Limb (tissue), 2 donors: ENCODE measurements at regions not wholly inside any gene's neighbourhood (a gene's known extent, or its start where the extent isn't known, plus 50 kb on each side); places are given as distances from the start of the nearest gene placed in this dataset.
"Not testable (repeated sequence)": the region's sequence is repeated elsewhere in the genome, so short reads cannot be mapped to it uniquely, and the experiment has no call there.

ENCODE experiments used
- DNase-seq, 2 donors: peaks; one replicate each; pipeline ENCODE4 v3.0.0-alpha.2; 2016; ENCODE audit errors: extremely low spot score in 2 of 2

DNA sequence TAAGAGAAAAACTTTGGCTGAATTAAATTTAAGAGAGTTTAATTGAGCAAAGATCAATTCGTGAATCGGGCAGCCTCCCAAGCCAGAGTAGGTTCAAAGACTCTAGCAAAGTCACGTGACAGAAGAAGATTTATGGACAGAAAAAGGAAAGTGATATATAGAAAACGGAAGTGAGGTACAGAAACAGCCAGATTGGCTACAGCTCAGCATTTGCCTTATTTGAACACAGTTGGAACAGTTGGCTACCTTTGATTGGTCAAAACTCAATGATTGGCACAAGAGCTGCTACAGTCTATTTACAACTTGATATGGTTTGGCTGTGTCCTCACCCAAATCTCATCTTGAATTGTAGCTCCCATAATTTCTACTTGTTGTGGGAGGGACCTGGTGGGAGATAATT lies 102.6 kb downstream of the PLG start:
- DNase-seq = no peak

DNA sequence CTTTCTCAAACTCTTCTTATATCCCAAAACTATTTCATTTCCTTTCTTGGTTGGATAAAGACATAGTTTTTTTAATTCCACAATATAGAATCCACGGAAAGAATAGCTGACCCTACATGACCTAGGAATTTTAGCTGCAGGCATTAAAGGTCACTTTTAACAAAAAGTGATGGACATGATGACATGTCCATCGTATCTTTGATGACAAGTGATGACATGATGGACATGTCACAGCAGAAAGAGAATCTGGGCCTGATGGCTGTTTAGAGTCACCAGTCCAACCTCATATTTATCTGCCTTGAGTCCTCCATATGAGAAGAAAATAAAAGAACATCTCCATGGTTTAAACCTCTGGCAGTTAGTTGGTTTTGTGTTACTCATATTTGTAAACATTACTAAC lies 106.2 kb downstream of the PLG start:
- no peak for DNase-seq

DNA sequence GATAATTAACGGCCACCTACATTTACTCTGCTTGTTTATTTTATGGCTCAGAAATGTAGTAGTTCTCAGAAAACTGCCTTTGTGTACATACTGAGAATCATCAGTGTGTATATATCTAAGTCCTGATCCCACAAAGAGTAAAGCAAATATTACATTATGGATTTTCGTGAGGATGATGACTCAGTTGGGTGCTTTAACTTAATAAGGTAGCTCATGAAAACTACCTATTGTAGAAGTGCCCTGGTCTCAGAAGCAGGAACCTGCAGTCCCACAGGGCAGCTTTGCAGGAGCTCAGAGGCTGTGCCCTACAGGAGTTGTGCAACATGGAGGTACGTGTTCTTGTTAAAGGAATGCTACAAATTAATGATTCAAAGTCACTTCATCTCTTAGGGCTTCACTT lies 108.2 kb downstream of the PLG start:
- no peak for DNase-seq

DNA sequence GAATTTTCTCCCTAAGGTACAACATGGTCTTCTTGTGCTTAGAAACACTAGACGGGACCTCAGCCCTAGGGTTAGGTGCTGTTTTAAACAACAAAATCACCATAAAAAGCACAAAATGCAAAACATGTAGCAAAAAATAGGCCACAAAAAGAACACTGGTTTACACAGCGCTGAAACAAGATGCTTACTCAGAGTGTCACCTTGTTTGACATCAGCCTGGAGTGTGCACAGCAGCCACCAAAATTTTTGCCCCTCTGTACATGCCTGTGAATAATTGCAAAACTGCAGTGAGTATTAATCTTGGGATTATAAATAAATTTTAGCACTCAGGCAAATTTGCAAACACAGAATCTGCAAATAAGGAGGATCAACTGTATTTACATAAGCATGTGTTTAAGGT lies 110.1 kb downstream of the PLG start:
- DNase-seq = no peak

DNA sequence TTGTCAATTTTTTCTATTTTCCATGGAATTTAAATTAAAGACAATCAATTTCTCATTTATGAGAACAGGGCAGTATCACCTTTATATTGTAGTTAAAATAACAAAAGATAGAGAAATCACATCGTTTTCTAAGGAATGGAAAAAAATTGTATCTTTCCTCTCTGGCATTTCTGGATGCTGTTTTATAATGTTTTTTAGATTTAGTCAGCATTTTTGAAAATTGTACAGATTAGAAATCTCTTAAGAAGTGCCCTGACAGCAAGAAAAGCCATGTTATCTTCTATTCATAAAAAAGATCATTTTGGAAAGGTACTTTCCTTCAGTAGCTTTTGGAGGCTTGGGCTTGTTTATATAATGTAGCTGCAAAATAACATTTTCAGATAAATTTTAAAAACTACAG lies 116.9 kb downstream of the PLG start:
- DNase-seq = no peak

DNA sequence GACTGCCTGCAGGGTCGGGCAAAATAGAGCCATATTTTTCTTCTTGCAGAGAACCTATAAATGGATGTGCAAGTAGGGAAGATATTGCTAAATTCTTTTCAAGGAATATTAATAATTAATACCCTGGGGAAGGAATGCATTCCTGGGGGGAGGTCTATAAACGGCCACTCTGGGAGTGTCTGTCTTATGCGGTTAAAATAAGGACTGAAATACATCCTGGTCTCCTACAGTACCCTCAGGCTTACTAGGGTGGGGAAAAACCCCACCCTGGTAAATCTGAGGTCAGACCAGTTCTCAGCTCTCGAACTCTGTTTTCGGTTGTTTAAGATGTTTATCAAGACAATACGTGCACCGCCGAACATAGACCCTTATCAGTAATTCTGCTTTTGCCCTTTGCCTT lies 118.6 kb downstream of the PLG start:
- DNase-seq = not testable (repeated sequence)

DNA sequence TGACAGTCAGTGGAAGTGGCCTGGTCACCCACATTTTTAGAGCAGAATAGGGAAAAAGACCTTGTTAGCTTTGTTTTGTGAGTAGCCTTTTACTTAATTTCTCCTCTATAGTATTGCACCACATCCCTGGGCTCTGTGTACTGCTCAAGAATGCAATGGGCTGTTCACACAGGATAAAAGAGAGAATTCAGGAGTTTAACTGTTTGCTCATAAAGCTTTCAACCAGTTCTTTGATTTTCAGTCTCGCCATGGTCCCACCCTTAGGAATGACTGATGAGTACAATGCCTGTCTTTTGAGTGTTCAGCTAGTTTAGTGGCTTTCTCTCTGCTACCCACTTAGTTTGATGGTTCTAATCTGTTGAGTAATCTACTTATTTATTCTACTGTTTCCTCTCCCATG lies 129.7 kb downstream of the PLG start:
- DNase-seq = no peak

DNA sequence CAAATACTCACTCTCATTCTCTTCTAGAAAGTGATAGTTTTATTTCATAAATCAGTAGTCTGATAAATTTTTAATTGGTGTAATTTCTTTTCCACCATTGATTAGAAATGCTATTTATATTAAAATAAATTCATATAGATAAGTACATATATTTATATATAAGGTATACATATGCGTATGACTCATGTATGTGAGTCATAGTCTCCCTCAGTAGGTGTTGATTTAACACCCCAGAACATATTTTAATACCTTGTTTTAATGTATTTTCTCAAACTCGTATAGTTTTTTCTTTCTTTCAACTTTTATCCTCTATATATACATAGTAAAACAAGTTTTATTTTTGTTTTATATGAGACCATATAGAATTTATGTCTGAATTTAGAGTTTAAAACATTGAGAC lies 130.4 kb downstream of the PLG start:
- no peak for DNase-seq

DNA sequence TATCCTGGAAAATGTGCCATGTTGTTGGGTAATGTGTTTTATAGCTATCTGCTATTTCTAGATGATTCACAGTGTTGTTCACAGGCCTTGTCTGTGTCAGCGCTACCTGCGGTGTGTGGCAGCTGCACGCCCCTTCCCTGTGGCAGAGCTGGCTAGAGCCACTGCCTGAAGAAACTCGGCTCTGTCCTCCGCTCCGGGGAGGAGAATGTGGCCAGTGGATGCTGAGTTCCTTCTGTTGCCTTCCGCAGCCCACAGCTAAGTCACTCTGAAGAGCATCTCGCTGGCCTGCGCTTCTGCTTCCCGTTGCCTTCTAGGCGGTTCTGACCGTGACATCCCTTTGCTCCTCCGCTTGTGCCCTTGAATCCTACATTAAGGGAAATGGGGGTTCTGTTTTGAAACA lies 135.1 kb downstream of the PLG start:
- no peak for DNase-seq

DNA sequence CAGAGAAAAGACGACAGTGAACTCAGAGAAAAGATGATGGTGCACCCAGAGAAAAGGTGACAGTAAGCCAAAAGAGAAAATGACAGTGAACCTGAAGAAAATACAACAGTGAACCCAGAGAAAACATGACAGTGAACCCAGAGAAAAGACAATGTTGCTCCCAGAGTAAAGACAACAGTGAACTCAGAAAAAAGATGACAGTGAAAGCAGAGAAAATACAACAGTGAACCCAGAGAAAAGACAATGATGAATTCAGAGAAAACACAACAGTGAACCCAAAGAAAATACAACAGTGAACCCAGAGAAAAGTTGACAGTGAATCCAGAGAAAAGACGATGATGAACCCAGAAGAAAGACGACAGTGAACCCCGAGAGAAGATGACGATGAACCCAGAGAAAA lies 140.5 kb upstream of the MAP3K4 start:
- DNase-seq = no peak

DNA sequence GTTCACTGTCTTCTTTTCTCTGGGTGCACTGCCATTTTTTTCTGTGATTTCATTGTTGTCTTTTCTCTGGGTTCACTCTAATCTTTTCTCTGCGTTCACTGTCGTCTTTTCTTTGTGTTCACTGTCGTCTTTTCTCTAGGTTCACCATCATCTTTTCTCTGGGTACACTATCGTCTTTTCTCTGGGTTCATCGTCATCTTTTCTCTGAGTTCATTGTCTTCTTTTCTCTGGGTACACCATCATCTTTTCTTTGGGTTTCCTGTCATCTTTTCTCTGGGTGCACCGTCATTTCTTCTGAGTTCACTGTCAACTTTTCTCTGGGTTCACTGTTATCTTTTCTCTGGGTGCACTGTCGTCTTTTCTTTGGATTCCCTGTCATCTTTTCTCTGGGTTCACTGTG lies 137.6 kb upstream of the MAP3K4 start:
- no peak for DNase-seq

DNA sequence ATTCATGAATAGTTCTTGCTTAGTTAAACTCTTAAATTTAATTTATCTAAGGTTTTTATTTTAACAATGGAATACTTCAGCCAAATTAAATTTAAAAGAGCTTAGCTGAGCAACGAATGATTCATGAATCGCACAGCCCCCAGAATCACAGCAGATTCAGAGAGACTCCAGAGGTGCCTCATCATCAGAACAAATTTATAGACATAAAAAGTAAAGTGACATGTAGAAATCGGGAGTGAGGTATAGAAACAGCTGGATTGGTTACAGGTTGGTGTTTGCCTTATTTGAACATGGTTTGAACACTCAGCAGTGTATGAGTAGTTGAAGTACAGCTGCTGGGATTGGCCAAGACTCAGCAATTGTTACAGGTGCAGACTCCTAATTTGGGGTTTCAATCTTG lies 132.7 kb upstream of the MAP3K4 start:
- DNase-seq = no peak

DNA sequence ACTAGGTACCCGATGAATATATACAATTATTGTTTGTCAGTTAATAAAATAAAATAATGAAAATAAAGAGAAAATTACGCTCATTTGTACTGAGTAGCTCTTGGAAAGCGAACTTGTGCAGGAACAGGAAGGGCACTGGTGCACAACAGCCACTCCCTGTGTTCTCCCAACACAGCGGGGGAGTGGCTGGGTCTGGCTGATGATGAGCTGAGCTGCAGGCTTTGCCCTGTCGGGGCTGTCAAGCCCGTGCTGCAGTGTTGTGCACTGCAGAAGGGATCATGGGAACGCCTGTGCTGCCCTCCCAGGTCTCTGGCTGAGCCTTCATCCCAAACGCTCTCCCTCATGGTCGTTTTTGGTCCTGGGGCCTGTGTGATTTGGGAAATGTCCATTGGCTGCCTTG lies 131.7 kb upstream of the MAP3K4 start:
- no peak for DNase-seq

DNA sequence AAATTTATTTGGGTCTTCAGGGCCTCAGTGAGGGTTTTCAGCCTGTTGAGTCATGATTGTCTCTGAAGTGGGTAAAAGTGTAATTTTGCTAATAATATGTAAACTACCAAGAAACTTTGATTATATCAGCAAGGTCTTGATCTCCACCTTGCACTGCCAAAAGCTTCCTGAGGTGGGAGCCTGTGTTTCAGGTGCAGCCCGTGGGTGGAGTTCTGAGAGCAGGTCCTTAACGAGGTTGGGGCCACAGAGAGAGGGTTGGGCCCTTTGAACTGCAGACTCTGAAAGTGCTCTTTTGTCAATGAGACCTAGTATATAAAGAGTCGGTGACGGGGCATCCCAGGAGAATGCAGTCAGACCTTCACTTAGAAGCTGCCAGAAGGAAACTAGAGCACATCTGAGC lies 129.7 kb upstream of the MAP3K4 start:
- DNase-seq = no peak

DNA sequence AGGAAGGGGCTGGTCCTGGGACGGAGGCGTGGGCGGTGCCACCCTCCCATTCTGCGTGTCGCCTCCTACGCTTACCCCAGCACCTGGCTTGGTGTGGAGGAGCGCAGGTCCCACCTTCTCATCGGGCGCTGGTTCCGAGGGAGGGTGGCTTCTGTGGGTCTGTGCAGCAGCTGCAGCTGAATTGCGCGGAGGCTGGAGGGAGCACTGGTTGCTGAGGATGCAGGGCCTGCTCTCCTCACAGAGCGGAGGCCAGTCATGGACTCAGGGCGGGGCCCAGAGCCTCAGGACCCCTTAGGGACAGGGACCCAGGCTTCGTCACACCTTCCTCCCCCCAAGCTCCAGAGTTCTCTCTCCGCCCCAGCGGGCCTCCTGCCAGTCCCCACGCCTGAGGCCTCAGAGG lies 127.8 kb upstream of the MAP3K4 start:
- DNase-seq = no peak

DNA sequence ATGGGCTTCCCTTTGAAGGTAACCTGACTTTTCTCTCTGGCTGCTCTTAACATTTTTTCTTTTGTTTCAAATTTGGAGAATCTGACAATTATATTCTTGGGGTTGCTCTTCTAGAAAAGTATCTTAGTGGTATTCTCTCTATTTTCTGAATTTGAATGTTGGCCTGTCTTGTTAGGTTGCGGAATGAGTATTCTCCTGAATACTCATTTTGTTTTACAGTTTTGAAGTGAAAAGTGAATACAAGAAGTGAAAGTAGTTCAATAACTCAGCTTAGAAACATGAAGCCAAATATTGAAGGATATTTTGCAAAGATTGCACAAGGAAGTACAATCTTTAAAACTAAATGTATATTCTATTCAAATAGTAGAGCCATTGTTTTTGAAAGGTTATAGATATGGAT lies 120.2 kb upstream of the MAP3K4 start:
- DNase-seq = no peak

DNA sequence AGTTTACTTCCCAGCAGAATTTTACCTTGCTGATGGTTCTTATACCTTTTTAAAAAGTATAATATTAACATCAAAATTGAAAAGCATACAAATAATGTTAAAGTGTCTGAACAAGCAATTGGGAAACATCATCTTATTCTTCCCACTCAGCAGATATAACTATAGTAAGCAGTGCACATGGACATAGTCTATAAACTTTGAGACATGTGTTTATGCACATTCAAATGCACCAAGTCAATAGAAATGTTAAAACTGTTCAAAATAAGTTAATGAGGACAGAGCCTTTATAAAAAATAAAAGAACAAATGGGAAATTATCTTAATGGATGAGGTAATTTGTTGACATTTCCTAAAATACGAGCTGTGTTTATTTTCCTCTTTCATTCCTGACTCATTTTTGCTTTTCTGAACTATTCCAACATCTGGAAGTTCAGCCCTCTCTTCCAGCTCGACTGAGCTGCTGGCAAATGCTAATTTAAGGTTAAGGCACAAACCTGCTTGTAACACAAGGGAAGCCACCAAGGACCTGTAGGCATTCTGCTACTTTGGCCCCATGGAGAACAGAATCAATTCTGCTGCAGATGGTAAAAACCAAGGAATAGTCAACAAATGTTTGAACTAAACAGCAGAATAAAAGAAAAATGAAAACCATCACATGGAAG lies 110.3 kb upstream of the MAP3K4 start:
- DNase-seq = no peak

DNA sequence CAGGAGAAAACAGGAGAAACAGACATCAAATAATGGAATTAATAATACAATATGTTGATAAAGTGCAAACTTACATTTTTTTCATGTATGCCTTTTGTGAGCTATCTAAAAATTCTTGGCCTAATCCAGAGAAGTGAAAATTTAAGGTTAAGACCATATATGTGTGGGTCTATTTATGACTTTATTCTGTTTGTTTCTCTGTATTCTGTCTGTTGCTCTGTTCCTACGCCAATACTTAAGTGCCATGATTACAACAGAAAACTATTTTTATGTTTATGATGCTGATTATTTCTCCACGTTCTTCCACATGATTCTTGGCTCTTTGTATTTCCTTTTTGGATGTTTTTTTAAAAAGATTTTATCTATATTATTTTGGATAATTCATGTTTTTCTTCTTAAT lies 109.6 kb upstream of the MAP3K4 start:
- DNase-seq = no peak

DNA sequence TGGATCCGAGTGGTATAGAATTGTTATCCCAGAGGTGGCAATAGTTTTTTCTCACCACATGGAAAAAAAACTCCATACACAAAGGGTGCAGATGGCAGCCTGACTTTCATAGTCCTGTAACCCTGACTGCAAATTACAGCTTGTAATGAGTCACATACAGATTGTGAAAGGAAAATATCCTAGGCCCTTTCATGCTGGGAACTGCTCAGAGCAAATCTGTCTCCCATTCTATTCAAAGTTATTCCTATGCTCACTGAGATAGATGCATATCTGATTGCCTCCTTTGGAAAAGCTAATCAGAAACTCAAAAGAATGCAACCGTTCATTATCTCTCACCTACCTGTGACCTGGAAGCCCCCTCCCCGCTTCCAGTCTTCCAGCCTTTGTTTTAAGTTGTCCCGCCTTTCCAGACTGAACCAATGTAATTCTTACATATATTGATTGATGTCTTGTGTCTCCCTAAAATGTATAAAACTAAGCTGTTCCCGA lies 108.7 kb upstream of the MAP3K4 start:
- DNase-seq = no peak

DNA sequence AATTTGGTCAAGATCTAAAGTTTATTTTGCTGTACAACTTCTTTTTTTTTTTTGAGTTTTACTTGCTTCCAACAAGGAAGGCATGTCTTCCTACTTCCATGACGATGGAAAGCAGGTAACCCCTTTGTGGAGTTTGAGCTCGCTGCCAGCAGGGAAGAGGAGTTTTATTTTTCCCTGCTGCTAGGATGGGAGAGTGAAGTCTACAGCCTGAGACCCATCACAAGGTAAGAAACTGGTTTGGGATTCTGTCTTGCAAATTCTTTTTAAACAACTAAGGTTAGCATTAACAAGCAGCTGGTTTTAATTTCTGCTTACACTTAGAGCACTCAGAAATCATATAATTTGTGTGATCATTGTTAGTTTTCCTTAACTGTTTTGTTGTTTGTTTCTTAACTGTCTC lies 108.0 kb upstream of the MAP3K4 start:
- no peak for DNase-seq

DNA sequence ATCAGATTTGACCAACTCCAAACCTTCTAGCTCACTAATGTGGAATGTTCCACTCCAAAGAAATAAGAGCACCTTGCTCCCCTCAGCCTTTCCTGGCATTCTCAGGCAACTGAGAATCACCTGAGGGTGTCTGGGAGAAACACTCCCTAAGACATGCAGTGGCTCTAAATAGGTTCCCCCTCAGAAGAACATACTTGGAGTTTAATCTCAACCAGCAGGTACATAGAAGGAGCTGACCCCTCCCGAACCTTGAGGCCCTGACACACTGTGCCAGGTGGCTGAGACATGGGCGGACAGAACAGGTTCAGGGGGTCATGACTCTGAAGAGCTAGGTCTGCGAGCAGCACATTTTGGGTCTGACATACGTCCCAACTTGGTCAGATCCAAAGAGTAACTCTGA lies 107.6 kb upstream of the MAP3K4 start:
- DNase-seq = no peak

DNA sequence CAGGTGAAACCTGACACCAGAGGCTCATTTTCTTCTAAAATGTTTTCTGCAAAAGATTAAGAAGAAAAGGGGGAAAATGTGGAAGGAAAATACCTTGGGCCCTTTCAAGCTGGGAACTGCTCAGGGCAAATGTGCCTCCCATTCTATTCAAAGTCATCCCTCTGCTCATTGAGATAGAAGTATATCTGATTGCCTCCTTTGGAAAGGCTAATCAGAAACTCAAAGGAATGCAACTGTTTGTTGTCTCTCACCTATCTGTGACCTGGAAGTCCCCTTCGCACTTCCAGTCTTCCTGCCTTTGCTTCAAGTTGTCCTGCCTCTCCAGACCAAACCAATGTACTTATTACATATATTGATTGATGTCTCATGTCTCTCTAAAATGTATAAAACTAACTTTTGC lies 102.4 kb upstream of the MAP3K4 start:
- DNase-seq = not testable (repeated sequence)

DNA sequence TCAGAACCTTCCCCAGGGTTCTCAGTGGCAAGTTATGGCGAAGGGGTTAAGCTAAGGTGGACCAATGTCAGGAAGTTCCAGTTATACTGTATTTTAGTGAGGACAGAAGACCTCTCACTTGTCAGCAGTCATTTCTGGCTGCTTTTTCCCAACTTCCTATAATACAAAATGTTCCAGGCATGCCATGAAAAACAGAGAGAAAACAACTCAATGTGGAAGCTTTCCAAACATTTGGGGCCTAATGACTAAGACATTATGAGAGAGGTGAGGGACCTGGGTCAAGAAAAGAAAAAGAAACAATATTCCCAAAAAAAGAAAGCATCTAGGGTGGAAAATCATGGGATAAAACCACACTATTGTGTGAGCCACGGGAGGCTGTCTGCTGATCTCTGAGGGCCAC lies 99.9 kb upstream of the MAP3K4 start:
- DNase-seq = no peak

DNA sequence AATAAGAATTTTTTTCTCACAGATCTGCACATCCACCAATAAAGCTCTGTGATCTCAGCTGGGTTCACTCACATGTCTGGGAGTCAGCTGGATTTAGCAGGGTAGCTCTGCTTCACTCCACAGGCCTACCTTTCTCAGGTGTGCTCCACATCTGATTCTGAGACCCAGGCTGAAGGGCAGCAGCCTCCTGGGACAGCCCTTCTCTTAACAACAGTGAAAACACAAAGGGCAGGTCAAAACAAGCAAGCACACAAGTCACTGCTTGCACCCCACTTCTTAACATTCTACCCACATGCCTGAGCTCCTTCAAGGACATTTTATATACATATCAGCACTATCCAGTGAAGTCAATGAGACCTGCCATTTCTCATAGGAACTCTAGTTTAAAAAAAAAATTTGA lies 96.0 kb upstream of the MAP3K4 start:
- DNase-seq = no peak
